H1 (cell line): ENCODE measurements at regions not wholly inside any gene's neighbourhood (a gene's known extent, or its start where the extent isn't known, plus 50 kb on each side); places are given as distances from the start of the nearest gene placed in this dataset.

Source experiments
- CTCF ChIA-PET: fragments of 300-600 bp; sonication (Branson Sonifier 250); formaldehyde crosslinking; loops from one replicate; lab custom pipeline; 2021; ENCODE audit not compliant: partially characterized antibody; lab: Charles Lee
- POLR2A ChIA-PET: fragments of 300-600 bp; sonication (Branson Sonifier 250); formaldehyde crosslinking; loops from one replicate; lab custom pipeline; 2021; ENCODE audit warnings: inconsistent platforms; ENCODE audit not compliant: partially characterized antibody; lab: Charles Lee
- DNase-seq, 2 experiments: peaks; one replicate each; pipeline versions ENCODE4 v3.0.0 to v3.0.0-alpha.2; 2010 to 2022; ENCODE audit warnings: low spot score in 2 of 2, low read depth in 1 of 2, mixed read lengths in 1 of 2
- FAIRE-seq: peaks from 2 replicates; lab custom pipeline; 2011; peaks lifted over from hg19 to GRCh38; lab: Jason Lieb, UNC
- H2AFZ ChIP-seq: 2 replicates; pipeline ENCODE4 v1.8.1; 2012; ENCODE audit warnings: low read length, inconsistent platforms
- H2AK5ac ChIP-seq: 2 replicates; pipeline ENCODE4 v1.6.1; 2013; ENCODE audit warnings: low read depth, low read length
- H2BK120ac ChIP-seq: replicated peaks from 2 replicates; pipeline ENCODE3; 2013; ENCODE audit warnings: low read depth, low read length, inconsistent platforms
- H2BK12ac ChIP-seq: 2 replicates; pipeline ENCODE4 v1.6.1; 2013; ENCODE audit warnings: low read depth, low read length
- H2BK15ac ChIP-seq: 2 replicates; pipeline ENCODE4 v1.6.1; 2013; ENCODE audit warnings: low read length
- H2BK20ac ChIP-seq: 2 replicates; pipeline ENCODE4 v1.6.1; 2013; ENCODE audit warnings: low read length
- H2BK5ac ChIP-seq: 2 replicates; pipeline ENCODE4 v1.6.1; 2013; ENCODE audit warnings: low read depth, low read length
- H3K14ac ChIP-seq: 2 replicates; pipeline ENCODE4 v1.6.1; 2013; ENCODE audit warnings: inconsistent platforms; ENCODE audit not compliant: insufficient read length
- H3K18ac ChIP-seq: 2 replicates; pipeline ENCODE4 v1.6.1; 2013; ENCODE audit warnings: low read length; ENCODE audit errors: extremely low read depth
- H3K23ac ChIP-seq: 2 replicates; pipeline ENCODE4 v1.6.1; 2013; ENCODE audit warnings: inconsistent platforms; ENCODE audit not compliant: insufficient read length
- H3K23me2 ChIP-seq: 2 replicates; pipeline ENCODE4 v1.6.1; 2013; ENCODE audit warnings: low read depth, low read length
- H3K27ac ChIP-seq: 2 replicates; pipeline ENCODE4 v1.6.1; 2011; ENCODE audit warnings: low read depth, low read length, inconsistent platforms
- H3K27me3 ChIP-seq, 4 experiments: replicated peaks in 1 of 4; 1 replicate in 1 of 4; 2 replicates in 3 of 4; pipeline versions ENCODE4 v1.6.1 to v1.8.1; 2011 to 2013; ENCODE audit warnings: low read length in 3 of 4, mild to moderate bottlenecking in 3 of 4, inconsistent platforms in 2 of 4, mixed read lengths in 2 of 4, moderate library complexity in 1 of 4; ENCODE audit not compliant: control insufficient read depth in 3 of 4, insufficient read depth in 3 of 4; ENCODE audit errors: extremely low read depth in 1 of 4
- H3K36me3 ChIP-seq, 4 experiments: 2 replicates each; pipeline versions ENCODE4 v1.6.1 to v1.8.1; 2011 to 2013; ENCODE audit warnings: mild to moderate bottlenecking in 4 of 4, low read length in 3 of 4, moderate library complexity in 2 of 4, control low read depth in 1 of 4, inconsistent platforms in 1 of 4; ENCODE audit not compliant: insufficient read depth in 4 of 4, control insufficient read depth in 2 of 4
- H3K4ac ChIP-seq: replicated peaks from 2 replicates; pipeline ENCODE3; 2013; ENCODE audit warnings: low read length, low read depth, mixed read lengths, inconsistent platforms; ENCODE audit not compliant: insufficient read length
- H3K4me1 ChIP-seq, 4 experiments: replicated peaks in 1 of 4; 1 replicate in 1 of 4; 2 replicates in 3 of 4; pipeline versions ENCODE4 v1.6.1 to v1.8.1; 2011 to 2013; ENCODE audit warnings: low read length in 3 of 4, inconsistent platforms in 2 of 4, mixed read lengths in 1 of 4; ENCODE audit not compliant: insufficient read depth in 4 of 4, control insufficient read depth in 3 of 4
- H3K4me2 ChIP-seq, 2 experiments: 2 replicates each; pipeline versions ENCODE4 v1.6.1 to v1.8.1; 2011 to 2013; ENCODE audit warnings: low read depth in 2 of 2, low read length in 2 of 2, control low read depth in 1 of 2, inconsistent platforms in 1 of 2, mild to moderate bottlenecking in 1 of 2; ENCODE audit not compliant: insufficient read depth in 1 of 2
- H3K4me3 ChIP-seq, 4 experiments: fragments of 200-600, 300-600 bp in 1 of 4; sonication (generic), shearing (Covaris generic), sonication (Bioruptor Twin) in 1 of 4; 2 replicates each; pipeline versions ENCODE4 v1.5.1 to v1.8.1; 2011 to 2016; ENCODE audit warnings: low read length in 4 of 4, low read depth in 3 of 4, control low read depth in 2 of 4, inconsistent platforms in 2 of 4, mild to moderate bottlenecking in 2 of 4, mixed read lengths in 1 of 4, moderate library complexity in 1 of 4; ENCODE audit not compliant: insufficient read depth in 2 of 4; ENCODE audit errors: extremely low read depth in 1 of 4
- H3K56ac ChIP-seq: replicated peaks from 2 replicates; pipeline ENCODE3; 2013; ENCODE audit warnings: low read depth, mild to moderate bottlenecking, mixed read lengths, low read length, inconsistent platforms; ENCODE audit not compliant: insufficient read length
- H3K79me1 ChIP-seq: 2 replicates; pipeline ENCODE4 v1.6.1; 2013; ENCODE audit warnings: low read depth, low read length, control low read depth
- H3K79me2 ChIP-seq, 2 experiments: 2 replicates each; pipeline versions ENCODE4 v1.6.1 to v1.8.1; 2012 to 2013; ENCODE audit warnings: low read length in 2 of 2, mild to moderate bottlenecking in 2 of 2, inconsistent platforms in 1 of 2; ENCODE audit not compliant: insufficient read depth in 2 of 2, control insufficient read depth in 1 of 2
- H3K9ac ChIP-seq, 4 experiments: replicated peaks in 1 of 4; 1 replicate in 1 of 4; 2 replicates in 3 of 4; pipeline versions ENCODE4 v1.6.1 to v1.8.1; 2011 to 2013; ENCODE audit warnings: low read depth in 3 of 4, low read length in 3 of 4, control low read depth in 2 of 4, mild to moderate bottlenecking in 2 of 4, moderate library complexity in 2 of 4, inconsistent platforms in 1 of 4; ENCODE audit errors: extremely low read depth in 1 of 4
- H3K9me3 ChIP-seq, 2 experiments: 2 replicates each; pipeline versions ENCODE4 v1.6.1 to v1.8.1; 2012 to 2013; ENCODE audit warnings: mild to moderate bottlenecking in 2 of 2, moderate library complexity in 2 of 2, control low read depth in 1 of 2, inconsistent platforms in 1 of 2, low read depth in 1 of 2, low read length in 1 of 2, mixed read lengths in 1 of 2; ENCODE audit not compliant: insufficient read depth in 2 of 2
- H4K20me1 ChIP-seq, 2 experiments: replicated peaks in 1 of 2; 2 replicates each; pipeline versions ENCODE3 to v1.8.1; 2011 to 2013; ENCODE audit warnings: inconsistent platforms in 2 of 2, low read length in 2 of 2, mild to moderate bottlenecking in 1 of 2; ENCODE audit not compliant: insufficient read depth in 2 of 2, control insufficient read depth in 1 of 2
- H4K5ac ChIP-seq: 2 replicates; pipeline ENCODE4 v1.6.1; 2013; ENCODE audit warnings: low read length, low read depth, mixed read lengths, inconsistent platforms; ENCODE audit not compliant: insufficient read length
- H4K8ac ChIP-seq: 2 replicates; pipeline ENCODE4 v1.8.0; 2013; ENCODE audit warnings: mild to moderate bottlenecking, moderate library complexity, low read length, inconsistent platforms; ENCODE audit not compliant: insufficient read depth; ENCODE audit errors: extremely low read depth
- H4K91ac ChIP-seq: replicated peaks from 2 replicates; pipeline ENCODE3; 2013; ENCODE audit warnings: low read length, mixed read lengths, inconsistent platforms; ENCODE audit not compliant: insufficient read length
- BACH1 ChIP-seq: IDR thresholded peaks from 2 replicates; pipeline ENCODE4 v1.6.1; 2012; ENCODE audit warnings: low read length, improper control_type of control experiment
- CHD1 ChIP-seq: IDR thresholded peaks from 2 replicates; pipeline ENCODE4 v1.6.1; 2012; ENCODE audit warnings: low read depth, low read length, improper control_type of control experiment
- CTBP2 ChIP-seq: IDR thresholded peaks from 2 replicates; pipeline ENCODE4 v1.7.0; 2011; ENCODE audit warnings: borderline replicate concordance, mild to moderate bottlenecking, moderate library complexity, mixed read lengths, low read length; ENCODE audit not compliant: insufficient read depth, insufficient read length
- EGR1 ChIP-seq: IDR thresholded peaks from 2 replicates; pipeline ENCODE4 v1.6.1; 2011; ENCODE audit warnings: low read depth, low read length, borderline replicate concordance
- FOSL1 ChIP-seq: IDR thresholded peaks from 2 replicates; pipeline ENCODE4 v1.6.1; 2011; ENCODE audit warnings: mild to moderate bottlenecking, low read depth, low read length, moderate library complexity; ENCODE audit not compliant: insufficient read depth
- HDAC2 ChIP-seq, 2 experiments: fragments of 300-600 bp in 1 of 2; sonication (generic) in 1 of 2; IDR thresholded peaks; 2 replicates each; pipeline ENCODE4 v1.6.1; 2011 to 2012; ENCODE audit warnings: low read depth in 2 of 2, low read length in 2 of 2, mild to moderate bottlenecking in 2 of 2, moderate library complexity in 2 of 2, borderline replicate concordance in 1 of 2, inconsistent platforms in 1 of 2
- KDM1A ChIP-seq: fragments of 200-600, 300-600 bp; sonication (generic); IDR thresholded peaks from 2 replicates; pipeline ENCODE4 v1.7.1; 2016; ENCODE audit warnings: mild to moderate bottlenecking, low read length, borderline replicate concordance
- POLR2AphosphoS5 ChIP-seq: IDR thresholded peaks from 2 replicates; pipeline ENCODE4 v1.6.1; 2011; ENCODE audit warnings: low read depth, low read length
- RXRA ChIP-seq: IDR thresholded peaks from 2 replicates; pipeline ENCODE4 v1.6.1; 2011; ENCODE audit warnings: low read depth, mild to moderate bottlenecking, low read length, moderate library complexity; ENCODE audit not compliant: insufficient read depth
- SAP30 ChIP-seq: fragments of 300-600 bp; sonication (generic); IDR thresholded peaks from 2 replicates; pipeline ENCODE4 v1.7.1; 2012; ENCODE audit warnings: low read length, moderate library complexity, mild to moderate bottlenecking, inconsistent platforms; ENCODE audit not compliant: insufficient read depth, insufficient replicate concordance
- SIX5 ChIP-seq: IDR thresholded peaks from 2 replicates; pipeline ENCODE4 v1.6.1; 2011; ENCODE audit warnings: mild to moderate bottlenecking, low read depth, low read length
- SP1 ChIP-seq: IDR thresholded peaks from 2 replicates; pipeline ENCODE4 v1.6.1; 2011; ENCODE audit warnings: low read depth, low read length
- WGBS, 2 experiments: shearing (Covaris generic) in 1 of 2; methylation state at CpG; one replicate each; pipeline versions ENCODE4 v1.1.6 to v1.1.7; 2013 to 2015; ENCODE audit warnings: low lambda C conversion rate in 2 of 2, mixed read lengths in 2 of 2, inconsistent platforms in 1 of 2, low coverage in 1 of 2, missing lambda C conversion rate in 1 of 2; ENCODE audit not compliant: insufficient replicate concordance in 2 of 2, insufficient coverage in 1 of 2, insufficient read length in 1 of 2; ENCODE audit errors: extremely low coverage in 1 of 2, missing lambda C conversion rate in 1 of 2; 5-methylcytosine and 5-hydroxymethylcytosine counted together

GRCh38 chr12:30257618-30258017, 438.1 kb downstream of the IPO8 start:
- no peak for DNase-seq
- Histone ChIP-seq H3K18ac (no peak overlapping the region), H3K27ac (no peak overlapping the region), H2BK15ac (no peak overlapping the region; the same call in 1 of the 2 replicates), H2BK120ac (no peak overlapping the region), H2BK12ac (no peak overlapping the region), H4K5ac (no peak overlapping the region), H3K9me3 (no peaks in the 10 kb centered on the region), H3K23ac (no peak overlapping the region), H3K4me2 (no peak overlapping the region), H2BK20ac (no peak overlapping the region), H3K23me2 (no peaks in the 10 kb centered on the region), H3K14ac (no peak overlapping the region), H2BK5ac (no peak overlapping the region), H3K36me3 (no peaks in the 10 kb centered on the region), H2AK5ac (no peak overlapping the region), H2AFZ (peak overlapping the region; percentile 74; the same call in 1 of the 2 replicates), H3K4me3 (no peak overlapping the region), H3K4me1 (peaks cover 0 to 4% (median 2%) of the 10 kb centered on the region in 4 experiments; a peak in 1 of 7 replicates), H4K20me1 (no peaks in the 10 kb centered on the region), H3K27me3 (no peaks in the 10 kb centered on the region), H3K79me2 (no peaks in the 10 kb centered on the region), H3K4ac (no peak overlapping the region), H4K91ac (no peak overlapping the region), H4K8ac (no peak overlapping the region), H3K56ac (no peak overlapping the region), H3K9ac (no peak overlapping the region), H3K79me1 (no peaks in the 10 kb centered on the region)
- TF ChIP-seq SAP30 (no peak), EGR1 (no peak), POLR2AphosphoS5 (no peak), KDM1A (no peak), FOSL1 (no peak), RXRA (no peak), CTBP2 (no peak), SIX5 (no peak), SP1 (no peak), HDAC2 (IDR thresholded peaks at IDR 0.05; ENCODE audit: borderline replicate concordance in 1 of 2, low read depth in 2 of 2, low read length in 2 of 2) (no peak), CHD1 (no peak), BACH1 (no peak)
- no peak for FAIRE-seq
- 83% methylated on average over 1 of the region's 1 CpG; no CpG with 5 or more reads in 1 of the 2 experiments for WGBS, 2 experiments
- CTCF ChIA-PET, result interaction anchor here (0.5 kb wide), 1 partner anchor 438 kb away, joined by 3 read pairs; the partner anchor contains the start of gene IPO8
- POLR2A ChIA-PET, result no interaction called here
